ENCODE measurements at regions not wholly inside any gene's neighbourhood (a gene's known extent, or its start where the extent isn't known, plus 50 kb on each side); places are given as distances from the start of the nearest gene placed in this dataset.
A peak's percentile ranks its signal among the peaks of the same experiment; 100 is the strongest.

DNA sequence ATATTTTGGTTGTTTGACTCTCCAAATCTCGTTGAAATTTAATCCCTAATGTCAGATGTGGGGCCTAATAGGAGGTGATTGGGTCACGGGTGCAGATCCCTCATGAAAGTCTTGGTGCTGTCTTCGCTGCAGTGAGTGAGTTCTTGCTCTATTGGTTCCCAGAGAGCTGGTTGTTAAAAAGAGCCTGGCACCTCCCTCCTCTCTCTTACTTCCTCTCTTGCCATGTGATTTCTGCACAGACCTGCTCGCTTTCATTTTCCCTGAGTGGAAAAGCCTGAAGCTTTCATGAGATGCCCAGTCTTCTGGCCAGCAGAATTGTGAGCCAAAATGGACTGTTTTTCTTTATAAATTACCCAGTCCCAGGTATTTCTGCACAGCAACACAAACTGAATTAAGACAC, 221.6 kb downstream of the MAT2B start:
- H3K36me3 ChIP-seq = no peaks in the 10 kb centered on the region
- no peaks in the 10 kb centered on the region for H3K27me3 ChIP-seq (replicated peaks in 1 of 7)
- peak overlapping the region in 5 of 8 donors; percentile 10 to 46 (median 25) for H3K27ac ChIP-seq
- peaks cover 0 to 6% (median 0%) of the 10 kb centered on the region in 8 donors for H3K9me3 ChIP-seq
- TF ChIP-seq POLR2A (IDR thresholded peaks at IDR 0.05) = no peak
- no peak for TF ChIP-seq POLR2AphosphoS5 (IDR thresholded peaks at IDR 0.05)
- TF ChIP-seq, protein P1, sequence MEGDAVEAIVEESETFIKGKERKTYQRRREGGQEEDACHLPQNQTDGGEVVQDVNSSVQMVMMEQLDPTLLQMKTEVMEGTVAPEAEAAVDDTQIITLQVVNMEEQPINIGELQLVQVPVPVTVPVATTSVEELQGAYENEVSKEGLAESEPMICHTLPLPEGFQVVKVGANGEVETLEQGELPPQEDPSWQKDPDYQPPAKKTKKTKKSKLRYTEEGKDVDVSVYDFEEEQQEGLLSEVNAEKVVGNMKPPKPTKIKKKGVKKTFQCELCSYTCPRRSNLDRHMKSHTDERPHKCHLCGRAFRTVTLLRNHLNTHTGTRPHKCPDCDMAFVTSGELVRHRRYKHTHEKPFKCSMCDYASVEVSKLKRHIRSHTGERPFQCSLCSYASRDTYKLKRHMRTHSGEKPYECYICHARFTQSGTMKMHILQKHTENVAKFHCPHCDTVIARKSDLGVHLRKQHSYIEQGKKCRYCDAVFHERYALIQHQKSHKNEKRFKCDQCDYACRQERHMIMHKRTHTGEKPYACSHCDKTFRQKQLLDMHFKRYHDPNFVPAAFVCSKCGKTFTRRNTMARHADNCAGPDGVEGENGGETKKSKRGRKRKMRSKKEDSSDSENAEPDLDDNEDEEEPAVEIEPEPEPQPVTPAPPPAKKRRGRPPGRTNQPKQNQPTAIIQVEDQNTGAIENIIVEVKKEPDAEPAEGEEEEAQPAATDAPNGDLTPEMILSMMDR (IDR thresholded peaks at IDR 0.05 in 8 of 11, conservative IDR thresholded peaks at IDR 0.05 in 3 of 11) = no peak
- H3K4me3 ChIP-seq = peak overlapping the region in 1 of 8 donors; percentile 33
- peaks cover 0 to 9% (median 0%) of the 10 kb centered on the region in 6 donors for H3K4me1 ChIP-seq
- DNase-seq = no peak
- 52 to 70% (median 61%) methylated on average over 4 of the region's 4 CpGs for WGBS, 5 donors
- intact Hi-C loops (cut with DNase I; ENCODE audit: low total_unique reads) = no loop called here

DNA sequence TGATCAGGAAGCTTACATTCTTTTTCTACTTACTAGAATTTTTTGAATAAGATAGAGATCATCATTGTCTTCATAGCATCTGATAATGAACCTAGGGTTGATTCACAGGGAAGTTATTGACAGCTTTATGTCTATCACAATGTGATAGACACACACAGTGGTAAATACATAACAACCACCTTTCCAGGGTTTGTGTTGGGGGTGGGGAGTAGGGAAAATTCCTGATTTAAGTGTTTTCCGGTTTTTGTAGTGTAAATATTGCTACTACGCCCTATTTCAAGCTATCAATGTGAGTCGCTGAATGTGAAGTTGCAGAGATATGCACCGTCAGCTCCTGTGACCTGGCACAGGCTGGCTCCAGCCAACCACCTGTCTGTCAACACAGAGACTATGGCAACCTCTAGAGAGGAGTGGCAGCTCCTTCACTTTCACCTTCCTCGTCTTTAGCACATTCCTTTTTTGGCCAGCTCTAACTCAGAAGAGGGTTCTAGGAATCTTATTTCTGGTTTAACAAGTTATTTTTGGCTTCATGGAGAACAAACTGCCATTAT, 224.9 kb downstream of the MAT2B start:
- WGBS, 5 donors = 69 to 83% (median 77%) methylated on average over 5 of the region's 5 CpGs
- intact Hi-C loops (cut with DNase I; ENCODE audit: low total_unique reads) = no loop called here
- Histone ChIP-seq H3K27me3 (replicated peaks in 1 of 7) (no peaks in the 10 kb centered on the region), H3K4me3 (no peak overlapping the region), H3K27ac (no peak overlapping the region), H3K36me3 (no peaks in the 10 kb centered on the region), H3K4me1 (peaks cover 0 to 9% (median 0%) of the 10 kb centered on the region in 6 donors), H3K9me3 (peaks cover 0 to 6% (median 0%) of the 10 kb centered on the region in 8 donors)
- DNase-seq = no peak
- no peak for TF ChIP-seq POLR2A (IDR thresholded peaks at IDR 0.05)
- TF ChIP-seq, protein P1 (IDR thresholded peaks at IDR 0.05 in 8 of 11, conservative IDR thresholded peaks at IDR 0.05 in 3 of 11) = no peak
- no peak for TF ChIP-seq POLR2AphosphoS5 (IDR thresholded peaks at IDR 0.05)

DNA sequence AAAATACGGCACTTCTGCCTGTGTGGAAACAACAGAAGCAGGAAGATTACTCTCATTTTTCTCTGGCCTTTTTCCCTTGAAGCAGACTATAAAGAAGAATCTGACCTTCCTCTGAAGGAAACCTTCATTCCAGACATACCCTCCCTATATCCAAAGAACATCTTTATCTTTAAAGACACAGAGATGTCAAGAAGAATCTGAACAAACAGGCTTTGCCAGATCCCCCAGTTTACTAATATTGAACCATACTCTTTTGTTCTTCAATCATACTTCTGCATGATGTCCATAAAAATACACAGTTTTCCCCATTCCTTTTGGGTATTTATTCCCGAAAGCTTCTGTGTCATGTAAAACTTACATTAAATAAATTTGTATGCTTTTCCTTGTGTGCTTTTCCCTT, 225.8 kb downstream of the MAT2B start:
- Histone ChIP-seq H3K9me3 (peaks cover 0 to 6% (median 0%) of the 10 kb centered on the region in 8 donors), H3K4me3 (no peak overlapping the region), H3K27me3 (replicated peaks in 1 of 7) (no peaks in the 10 kb centered on the region), H3K27ac (no peak overlapping the region), H3K36me3 (no peaks in the 10 kb centered on the region), H3K4me1 (peaks cover 0 to 9% (median 0%) of the 10 kb centered on the region in 6 donors)
- intact Hi-C loops (cut with DNase I; ENCODE audit: low total_unique reads) = no loop called here
- DNase-seq = no peak
- TF ChIP-seq, protein P1 (IDR thresholded peaks at IDR 0.05 in 8 of 11, conservative IDR thresholded peaks at IDR 0.05 in 3 of 11) = no peak
- TF ChIP-seq POLR2A (IDR thresholded peaks at IDR 0.05) (no peak), POLR2AphosphoS5 (IDR thresholded peaks at IDR 0.05) (no peak)
- 82 to 97% (median 90%) methylated on average over 2 of the region's 2 CpGs for WGBS, 5 donors

DNA sequence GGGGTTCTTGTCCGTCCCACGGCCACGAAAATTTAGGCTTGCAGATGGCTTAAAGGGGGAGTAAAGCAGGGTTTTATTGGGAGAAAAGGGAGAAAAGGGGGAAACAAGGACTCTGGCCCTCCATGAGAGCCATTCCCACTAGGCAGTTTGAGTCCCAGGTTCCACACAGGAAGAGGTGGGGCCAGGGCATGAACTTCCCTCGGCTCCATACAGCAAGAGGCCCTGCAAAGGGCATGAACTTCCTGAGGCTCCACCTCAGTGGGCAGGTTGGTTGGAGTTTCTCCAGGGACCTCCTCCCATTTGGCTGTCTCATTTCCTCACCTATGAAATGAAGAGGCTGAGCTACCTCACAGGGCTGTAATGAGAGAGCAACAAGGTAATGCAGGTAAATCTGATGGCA, 229.7 kb downstream of the MAT2B start:
- no peak for DNase-seq
- H3K4me3 ChIP-seq = no peak overlapping the region
- no peaks in the 10 kb centered on the region for H3K9me3 ChIP-seq
- intact Hi-C loops (cut with DNase I; ENCODE audit: low total_unique reads) = no loop called here
- no peaks in the 10 kb centered on the region for H3K27me3 ChIP-seq (replicated peaks in 1 of 7)
- H3K4me1 ChIP-seq = no peaks in the 10 kb centered on the region
- 77 to 87% (median 80%) methylated on average over 4 of the region's 4 CpGs for WGBS, 5 donors
- H3K36me3 ChIP-seq = no peaks in the 10 kb centered on the region
- H3K27ac ChIP-seq = no peak overlapping the region
- TF ChIP-seq, protein P1 (IDR thresholded peaks at IDR 0.05 in 8 of 11, conservative IDR thresholded peaks at IDR 0.05 in 3 of 11) = no peak
